Panc1 (cell line): ENCODE measurements at regions not wholly inside any gene's neighbourhood (a gene's known extent, or its start where the extent isn't known, plus 50 kb on each side); places are given as distances from the start of the nearest gene placed in this dataset.

ENCODE experiments used
- ATAC-seq: fragments of 200-7000 bp; cut with Tn5 transposase; 2 replicates; pipeline ENCODE4 v1.9.1; 2020; ENCODE audit warnings: mild to moderate bottlenecking, moderate library complexity
- BruUV-seq: library from RNA; stranded (reverse); fragments of 400-500 nt; replicated peaks from 2 replicates; lab custom pipeline; 2021; lab: Mats Ljungman, UMichigan
- CTCF ChIA-PET: fragments of 300-600 bp; sonication (Branson Sonifier 250); formaldehyde crosslinking; loops from one replicate; lab custom pipeline; 2022; ENCODE audit warnings: antibody characterized with exemption; lab: Charles Lee
- POLR2A ChIA-PET: fragments of 300-600 bp; sonication (Branson Sonifier 250); formaldehyde crosslinking; loops from one replicate; lab custom pipeline; 2022; ENCODE audit warnings: antibody characterized with exemption; lab: Charles Lee
- DNase-seq: peaks from one replicate; pipeline ENCODE4 v3.0.0-alpha.2; 2010; ENCODE audit warnings: low read depth, low spot score
- H3K27ac ChIP-seq: 2 replicates; pipeline ENCODE4 v1.5.1; 2011; ENCODE audit warnings: mild to moderate bottlenecking, low read length, inconsistent platforms
- H3K27me3 ChIP-seq: fragments of 200-500 bp; sonication (Bioruptor generic); 2 replicates; pipeline ENCODE4 v1.6.0; 2014; ENCODE audit warnings: low read length, inconsistent platforms; ENCODE audit not compliant: control insufficient read depth, insufficient read depth
- H3K36me3 ChIP-seq: fragments of 200-500 bp; sonication (Bioruptor generic); 2 replicates; pipeline ENCODE4 v1.5.1; 2014; ENCODE audit warnings: inconsistent platforms, mild to moderate bottlenecking, low read length, moderate library complexity; ENCODE audit not compliant: control insufficient read depth, insufficient read depth
- H3K4me1 ChIP-seq: 2 replicates; pipeline ENCODE4 v1.5.1; 2011; ENCODE audit warnings: inconsistent platforms, mild to moderate bottlenecking, low read length, moderate library complexity; ENCODE audit not compliant: control insufficient read depth, insufficient read depth
- H3K4me3 ChIP-seq, 2 experiments: 2 replicates each; pipeline ENCODE4 v1.5.1; 2011 to 2012; ENCODE audit warnings: low read depth in 2 of 2, low read length in 2 of 2, mild to moderate bottlenecking in 2 of 2, inconsistent platforms in 1 of 2, moderate library complexity in 1 of 2
- H3K9me3 ChIP-seq: fragments of 200-500 bp; sonication (Bioruptor generic); 2 replicates; pipeline ENCODE4 v1.5.1; 2014; ENCODE audit warnings: low read depth, mild to moderate bottlenecking, inconsistent platforms, low read length, moderate library complexity; ENCODE audit not compliant: control insufficient read depth, insufficient read depth
- CTCF ChIP-seq: fragments of 450-650 bp; IDR thresholded peaks from 2 replicates; pipeline ENCODE4 v1.5.1; 2017; ENCODE audit warnings: mild to moderate bottlenecking
- POLR2AphosphoS5 ChIP-seq: IDR thresholded peaks from 2 replicates; pipeline ENCODE4 v1.6.1; 2012; ENCODE audit warnings: mild to moderate bottlenecking, low read depth, low read length, moderate library complexity
- REST ChIP-seq, 2 experiments: IDR thresholded peaks; 2 replicates each; pipeline ENCODE4 v1.6.1; 2011 to 2012; ENCODE audit warnings: low read depth in 2 of 2, control low read depth in 1 of 2, low read length in 1 of 2, mild to moderate bottlenecking in 1 of 2, moderate library complexity in 1 of 2; ENCODE audit not compliant: insufficient read depth in 1 of 2
- SIN3A ChIP-seq: IDR thresholded peaks from 2 replicates; pipeline ENCODE4 v1.6.1; 2012; ENCODE audit warnings: low read depth, mild to moderate bottlenecking, low read length, moderate library complexity, borderline replicate concordance; ENCODE audit not compliant: insufficient read depth
- TCF7L2 ChIP-seq: IDR thresholded peaks from 2 replicates; pipeline ENCODE4 v1.6.1; 2011; ENCODE audit warnings: mild to moderate bottlenecking, low read depth, low read length, inconsistent platforms
- in situ Hi-C: cut with HindIII; loops from 2 replicates; pipeline ENCODE4 v1.10.0; 2016; ENCODE audit warnings: low sequenced_read_pairs, low pct_unique_long_range_greater_than_20kb
- intact Hi-C: fragments of 100-400 bp; cut with micrococcal nuclease; formaldehyde crosslinking; loops from one replicate; pipeline ENCODE4 v1.10.0; 2022; ENCODE audit not compliant: unreplicated experiment

DNA sequence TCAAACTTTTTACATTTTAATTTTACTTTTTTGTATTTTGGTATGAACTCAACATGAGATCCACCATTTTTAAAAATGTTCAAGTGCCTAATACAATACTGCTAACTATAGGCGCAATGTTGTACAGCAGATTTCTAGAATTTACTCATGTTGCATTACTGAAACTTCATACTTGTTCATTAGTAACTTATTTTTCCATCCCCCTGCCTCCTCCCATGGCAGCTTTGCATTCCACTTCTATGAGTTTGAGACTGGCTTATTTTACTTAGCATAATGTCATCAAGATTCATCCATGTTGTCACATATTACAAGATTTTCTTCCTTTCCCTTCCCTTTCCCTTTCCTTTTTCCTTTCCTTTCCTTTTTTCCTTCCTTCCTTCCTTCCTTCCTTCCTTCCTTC, 825.9 kb downstream of the SLC16A7 start:
- POLR2A ChIA-PET = no interaction called here
- Histone ChIP-seq H3K4me3 (no peak overlapping the region), H3K9me3 (peaks cover 3% of the 10 kb centered on the region; the same call in 1 of the 2 replicates), H3K27ac (no peak overlapping the region), H3K36me3 (no peaks in the 10 kb centered on the region), H3K27me3 (no peaks in the 10 kb centered on the region), H3K4me1 (no peaks in the 10 kb centered on the region)
- BruUV-seq = no TSS peak
- no peak for ATAC-seq
- CTCF ChIA-PET = no interaction called here
- TF ChIP-seq REST (IDR thresholded peaks at IDR 0.05; ENCODE audit: insufficient read depth in 1 of 2, low read depth in 2 of 2, low read length in 1 of 2) = no peak
- no peak for TF ChIP-seq SIN3A
- TF ChIP-seq CTCF = no peak
- no peak for TF ChIP-seq POLR2AphosphoS5
- no peak for TF ChIP-seq TCF7L2
- DNase-seq = no peak
- in situ Hi-C loops (no loop called here), intact Hi-C loops (no loop called here)

DNA sequence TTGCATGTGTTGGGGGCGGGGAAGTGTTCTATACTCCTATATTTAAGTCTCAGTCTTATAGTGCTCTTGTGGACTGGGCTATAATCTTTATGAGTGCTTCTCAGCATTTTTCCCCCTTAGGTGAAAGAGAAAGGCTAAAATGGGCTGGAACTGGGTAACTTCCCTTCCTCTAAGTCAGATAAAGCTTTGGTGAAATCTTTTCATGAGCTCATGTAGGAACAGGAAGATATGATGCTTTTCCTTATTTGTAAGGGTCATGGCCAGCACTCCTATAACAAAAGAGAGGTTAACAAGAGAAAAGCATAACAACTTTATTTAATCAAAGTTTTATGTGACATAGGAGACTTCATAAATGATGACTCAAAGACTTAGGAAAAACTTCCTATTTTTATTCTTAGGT, 841.5 kb downstream of the SLC16A7 start:
- in situ Hi-C loops (no loop called here), intact Hi-C loops (no loop called here)
- no peaks in the 10 kb centered on the region for H3K9me3 ChIP-seq
- ChIA-PET POLR2A (no interaction called here), CTCF (no interaction called here)
- no peaks in the 10 kb centered on the region for H3K4me1 ChIP-seq
- no peak overlapping the region for H3K27ac ChIP-seq
- TF ChIP-seq REST (IDR thresholded peaks at IDR 0.05; ENCODE audit: insufficient read depth in 1 of 2, low read depth in 2 of 2, low read length in 1 of 2) (no peak), TCF7L2 (no peak), POLR2AphosphoS5 (no peak), SIN3A (no peak)
- no peaks in the 10 kb centered on the region for H3K36me3 ChIP-seq
- H3K4me3 ChIP-seq = no peak overlapping the region
- no peaks in the 10 kb centered on the region for H3K27me3 ChIP-seq
- ATAC-seq = no peak
- no peak for DNase-seq
- BruUV-seq = no TSS peak
